ACHN (cell line): ENCODE measurements at regions not wholly inside any gene's neighbourhood (a gene's known extent, or its start where the extent isn't known, plus 50 kb on each side); places are given as distances from the start of the nearest gene placed in this dataset.

ENCODE experiments used
- DNase-seq: peaks from one replicate; pipeline ENCODE4 v3.0.0-alpha.2; 2015
- in situ Hi-C: cut with HindIII; loops from 2 replicates; pipeline ENCODE4 v1.10.0; 2017; ENCODE audit warnings: low sequenced_read_pairs, low pct_ligation_motif_present, low pct_unique_long_range_greater_than_20kb

DNA sequence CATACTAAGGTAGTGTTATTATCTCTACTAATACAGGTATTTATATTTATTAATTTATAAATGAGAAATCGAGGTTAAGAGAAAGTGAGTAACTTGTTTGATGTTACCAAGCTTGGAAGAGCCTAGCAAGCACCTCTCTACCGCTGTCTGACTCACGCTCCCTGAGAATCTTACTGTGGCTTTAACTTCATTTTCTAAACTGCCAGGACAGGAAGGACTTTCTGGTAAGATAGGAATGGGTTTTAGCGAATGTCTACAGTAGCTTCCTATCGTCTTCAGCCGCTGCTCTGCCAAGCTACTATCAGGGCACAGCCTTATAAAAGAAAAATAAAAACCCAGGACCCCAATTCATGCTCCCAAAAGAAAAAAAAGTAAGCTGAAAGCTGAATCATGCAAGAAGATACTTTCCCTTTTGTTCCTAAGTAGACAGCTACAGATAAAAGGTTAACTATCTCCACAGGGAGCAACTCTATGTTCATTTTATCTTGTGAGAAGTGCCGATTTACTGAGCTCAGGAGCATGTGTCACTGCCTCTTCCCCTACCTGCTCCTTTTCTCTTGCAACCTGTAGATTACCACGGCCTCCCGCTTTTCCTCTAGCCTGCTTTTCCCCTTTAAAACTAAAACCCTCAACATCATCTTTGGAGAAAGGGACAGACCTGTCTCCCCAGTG is 60.2 kb downstream of the THNSL1 start:
- in situ Hi-C loops = no loop called here
- DNase-seq = no peak

- in situ Hi-C loops = no loop called here
- no peak for DNase-seq
Measured at GRCh38 chr10:25078658-25079431, 62.4 kb downstream of the THNSL1 start.

- in situ Hi-C loops = no loop called here
- DNase-seq = peak; percentile 69
Measured at GRCh38 chr10:25080880-25081581, 64.6 kb downstream of the THNSL1 start.

- no peak for DNase-seq
- in situ Hi-C loops = no loop called here
Measured at GRCh38 chr10:25082276-25083204, 66.1 kb downstream of the THNSL1 start.

GRCh38 chr10:25083546-25084111 is 67.2 kb downstream of the THNSL1 start:
- in situ Hi-C loops = no loop called here

DNA sequence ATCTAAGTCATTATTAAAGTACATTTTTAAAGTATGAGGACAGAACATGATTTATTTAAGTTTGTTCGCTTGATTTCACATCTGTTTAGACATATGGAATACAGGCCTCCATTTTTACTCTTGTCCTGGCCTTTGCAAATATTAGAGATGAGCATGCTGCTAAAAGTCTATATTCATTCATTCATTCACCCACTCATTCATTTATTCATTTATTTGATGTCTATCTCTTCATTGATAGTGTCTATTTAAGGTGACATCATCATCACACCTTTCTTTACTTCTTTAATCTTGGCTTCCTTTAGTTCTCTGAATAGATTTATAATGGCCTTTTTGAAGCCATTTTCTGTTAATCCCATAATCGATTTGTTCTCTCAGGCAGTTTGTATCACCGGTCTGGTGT is 68.0 kb downstream of the THNSL1 start:
- no peak for DNase-seq
- in situ Hi-C loops = no loop called here

More at GRCh38 chr10:25083546-25084111, 67.2 kb downstream of the THNSL1 start:
- DNase-seq = no peak

- in situ Hi-C loops = no loop called here
- no peak for DNase-seq
Measured at GRCh38 chr10:25094590-25094989, 78.2 kb downstream of the THNSL1 start.

- in situ Hi-C loops = no loop called here
- DNase-seq = no peak
Measured at GRCh38 chr10:25097669-25098411, 77.0 kb upstream of the GPR158 start.

DNA sequence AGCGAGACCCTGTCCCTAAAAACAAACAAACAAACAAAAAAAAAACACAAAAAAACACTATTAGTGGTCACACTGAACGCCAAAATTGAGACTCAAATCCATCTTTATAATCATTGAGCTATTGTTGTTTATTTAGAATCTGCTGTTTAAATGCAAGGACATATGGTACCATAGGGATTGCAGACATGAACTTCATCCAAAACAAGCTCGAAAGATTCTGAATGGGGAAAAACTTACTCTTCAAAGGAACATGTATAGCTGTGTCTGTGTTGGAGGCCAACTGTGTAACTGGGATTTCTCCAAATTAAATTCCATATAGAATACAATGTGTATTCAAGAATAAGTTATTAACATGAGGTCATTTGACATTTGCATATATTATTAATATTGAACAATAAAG is 74.7 kb upstream of the GPR158 start:
- in situ Hi-C loops = no loop called here
- no peak for DNase-seq

DNA sequence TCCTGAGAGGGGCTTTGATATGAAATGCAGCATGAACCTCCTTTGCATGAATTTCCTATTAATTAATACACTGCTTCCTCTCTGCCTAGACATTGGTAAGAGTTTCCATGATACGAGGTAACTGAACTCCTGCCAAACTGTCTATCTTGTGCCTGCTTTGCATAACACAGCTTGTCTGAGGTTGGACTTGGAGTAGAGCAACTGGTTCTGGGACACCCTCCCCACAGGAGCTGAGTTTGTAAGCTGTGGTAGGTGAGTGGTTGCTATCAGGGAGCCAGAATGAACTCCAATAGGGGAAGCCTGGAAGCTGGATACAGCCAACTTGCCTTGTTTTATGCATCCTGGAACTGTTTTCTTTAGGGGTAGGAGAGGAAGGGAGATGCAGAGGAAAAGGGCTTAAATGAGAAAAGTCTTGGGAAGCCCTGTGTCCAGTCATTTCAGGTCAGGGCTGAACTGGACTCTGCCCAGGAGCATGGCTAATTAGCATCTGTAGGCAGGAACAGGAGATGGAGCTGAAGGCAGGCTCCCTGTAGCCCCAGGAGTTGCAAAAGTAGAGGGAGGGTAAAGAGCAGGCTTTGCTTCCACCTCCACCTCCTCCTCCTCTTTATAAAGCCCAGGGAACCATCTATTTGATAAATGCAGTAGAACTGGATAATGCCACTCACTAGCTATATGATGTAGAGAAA is 73.2 kb upstream of the GPR158 start:
- DNase-seq = no peak
- in situ Hi-C loops = no loop called here

- in situ Hi-C loops = no loop called here
Measured at GRCh38 chr10:25102147-25102822, 72.5 kb upstream of the GPR158 start.

GRCh38 chr10:25103703-25104102 is 71.1 kb upstream of the GPR158 start:
- in situ Hi-C loops = no loop called here
- no peak for DNase-seq

More at GRCh38 chr10:25102147-25102822, 72.5 kb upstream of the GPR158 start:
- no peak for DNase-seq

- no peak for DNase-seq
- in situ Hi-C loops = no loop called here
Measured at GRCh38 chr10:25104441-25104840, 70.4 kb upstream of the GPR158 start.

DNA sequence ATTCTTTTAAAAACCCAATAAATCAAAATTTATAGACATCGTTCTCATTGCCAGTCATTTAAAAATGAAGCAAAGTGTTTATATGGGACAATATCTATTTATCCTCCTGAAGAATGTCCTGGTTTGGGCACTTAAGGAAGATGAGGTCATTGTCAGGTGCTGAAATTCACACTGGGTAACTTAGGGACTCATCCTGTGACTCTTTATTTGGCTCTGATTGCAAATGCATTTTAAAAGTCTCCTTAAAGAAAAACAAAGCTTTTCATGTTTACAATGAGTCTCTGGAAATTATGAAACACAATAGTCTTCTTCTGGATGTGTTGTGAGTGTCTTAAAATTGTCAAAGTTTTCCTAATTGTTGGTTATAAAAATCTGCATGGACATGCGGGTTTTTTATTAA is 69.5 kb upstream of the GPR158 start:
- in situ Hi-C loops = no loop called here
- DNase-seq = no peak

GRCh38 chr10:25105743-25106260 is 69.0 kb upstream of the GPR158 start:
- in situ Hi-C loops = no loop called here
- no peak for DNase-seq

GRCh38 chr10:25107756-25108155 is 67.0 kb upstream of the GPR158 start:
- in situ Hi-C loops = no loop called here
- no peak for DNase-seq
